Tibial nerve (tissue), 3 donors: ENCODE measurements at regions not wholly inside any gene's neighbourhood (a gene's known extent, or its start where the extent isn't known, plus 50 kb on each side); places are given as distances from the start of the nearest gene placed in this dataset.

ENCODE experiments used
- CTCF ChIP-seq, 5 experiments: fragments of 200-600 bp in 3 of 5; fragments of 450-650 bp in 2 of 5; sonication (generic) in 3 of 5; IDR thresholded peaks; one replicate each; pipeline ENCODE4 v1.5.1; 2016 to 2019; ENCODE audit warnings: antibody characterized with exemption in 5 of 5, mild to moderate bottlenecking in 3 of 5, moderate library complexity in 2 of 5
- POLR2A ChIP-seq, 2 donors: fragments of 450-650 bp; IDR thresholded peaks; one replicate each; pipeline ENCODE4 v1.6.1; 2017; ENCODE audit warnings: antibody characterized with exemption in 2 of 2, mild to moderate bottlenecking in 2 of 2, moderate library complexity in 2 of 2

- TF ChIP-seq CTCF (IDR thresholded peaks at IDR 0.05): no peak
- no peak for TF ChIP-seq POLR2A (IDR thresholded peaks at IDR 0.05)
These were observed 741.7 kb downstream of the PLCL1 start for GRCh38 chr2:198546122-198546521.
